ENCODE measurements at regions not wholly inside any gene's neighbourhood (a gene's known extent, or its start where the extent isn't known, plus 50 kb on each side); places are given as distances from the start of the nearest gene placed in this dataset.

- no peak for TF ChIP-seq CBFB (CRISPR knock-in tag; IDR thresholded peaks at IDR 0.05; ENCODE audit: low read depth)
- TF ChIP-seq ZNF121 (CRISPR knock-in tag; IDR thresholded peaks at IDR 0.05), result no peak
- TF ChIP-seq SP1 (CRISPR knock-in tag; conservative IDR thresholded peaks at IDR 0.05), result no peak
- no peak for TF ChIP-seq CTCF (IDR thresholded peaks at IDR 0.05)
- no peak for TF ChIP-seq NFE2L1 (CRISPR knock-in tag; IDR thresholded peaks at IDR 0.05)
- no peak for TF ChIP-seq STAT6 (CRISPR knock-in tag; conservative IDR thresholded peaks at IDR 0.05; ENCODE audit: low read depth)
- no peak for TF ChIP-seq ATF1 (CRISPR knock-in tag; IDR thresholded peaks at IDR 0.05)
- TF ChIP-seq ZNF532 (CRISPR knock-in tag; IDR thresholded peaks at IDR 0.05; ENCODE audit: borderline replicate concordance), result no peak
Observed at GRCh38 chr3:186459108-186459467, 85.1 kb downstream of the CRYGS start.

All from WTC11 (cell line).